Memory B cell (primary cell): ENCODE measurements at regions not wholly inside any gene's neighbourhood (a gene's known extent, or its start where the extent isn't known, plus 50 kb on each side); places are given as distances from the start of the nearest gene placed in this dataset.

ENCODE experiments used
- ATAC-seq: fragments of 150-1000 bp; cut with Tn5 transposase; 2 replicates; pipeline ENCODE4 v1.10.0; 2021; ENCODE audit warnings: low read depth, mild to moderate bottlenecking, moderate library complexity
- DNase-seq, 2 donors: peaks; one replicate each; pipeline ENCODE4 v3.0.0; 2022; ENCODE audit warnings: low spot score in 2 of 2
- H3K27ac Mint-ChIP-seq: one replicate; pipeline ENCODE4 v1.8.0; 2022; ENCODE audit warnings: mild to moderate bottlenecking, moderate library complexity, mixed read lengths
- H3K27me3 Mint-ChIP-seq: one replicate; pipeline ENCODE4 v1.8.0; 2022; ENCODE audit warnings: mixed read lengths
- H3K36me3 Mint-ChIP-seq: one replicate; pipeline ENCODE4 v1.8.0; 2022; ENCODE audit warnings: mild to moderate bottlenecking, mixed read lengths
- H3K4me1 Mint-ChIP-seq: one replicate; pipeline ENCODE4 v1.8.0; 2022; ENCODE audit warnings: mixed read lengths
- H3K4me3 Mint-ChIP-seq: one replicate; pipeline ENCODE4 v1.8.0; 2022; ENCODE audit warnings: mild to moderate bottlenecking, moderate library complexity, mixed read lengths
- H3K9me3 Mint-ChIP-seq: one replicate; pipeline ENCODE4 v1.8.0; 2022; ENCODE audit warnings: mixed read lengths

DNA sequence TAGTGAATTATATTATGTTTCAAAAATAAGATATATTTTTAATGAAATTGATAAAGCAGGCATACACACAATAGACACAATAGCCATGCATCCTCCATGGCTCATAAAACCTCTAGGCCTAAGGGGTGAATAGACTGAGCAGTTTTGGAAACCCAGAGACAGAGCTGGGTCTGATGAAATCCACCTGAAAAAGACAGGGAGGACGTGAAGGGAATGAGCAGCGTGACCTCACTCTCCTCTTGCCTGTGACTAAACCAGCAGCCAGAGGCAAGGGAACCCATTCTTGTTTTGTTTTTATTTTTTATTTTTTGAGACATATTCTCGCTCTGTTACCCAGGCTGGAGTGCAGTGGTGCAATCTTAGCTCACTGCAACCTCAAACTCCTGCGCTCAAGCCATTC lies 424.4 kb upstream of the FAM241A start:
- Mint-ChIP-seq H3K36me3 (no peaks in the 10 kb centered on the region), H3K4me3 (no peak overlapping the region), H3K27me3 (no peaks in the 10 kb centered on the region), H3K27ac (no peak overlapping the region), H3K9me3 (no peaks in the 10 kb centered on the region), H3K4me1 (no peaks in the 10 kb centered on the region)
- ATAC-seq: no peak
- no peak for DNase-seq

- Mint-ChIP-seq H3K4me1 (no peaks in the 10 kb centered on the region), H3K9me3 (no peaks in the 10 kb centered on the region), H3K4me3 (no peak overlapping the region), H3K27me3 (no peaks in the 10 kb centered on the region), H3K27ac (no peak overlapping the region), H3K36me3 (no peaks in the 10 kb centered on the region)
- ATAC-seq (no peak), DNase-seq (no peak)
These were observed 423.0 kb upstream of the FAM241A start for GRCh38 chr4:111722213-111722720.

- Mint-ChIP-seq H3K27ac (no peak overlapping the region), H3K9me3 (no peaks in the 10 kb centered on the region), H3K4me3 (no peak overlapping the region), H3K4me1 (no peaks in the 10 kb centered on the region), H3K36me3 (no peaks in the 10 kb centered on the region), H3K27me3 (peaks cover 2% of the 10 kb centered on the region)
- DNase-seq: no peak
- no peak for ATAC-seq
These were observed 408.7 kb upstream of the FAM241A start for GRCh38 chr4:111736516-111736915.

- H3K4me3 Mint-ChIP-seq: no peak overlapping the region
- H3K27ac Mint-ChIP-seq: no peak overlapping the region
- ATAC-seq: no peak
- no peak for DNase-seq
- no peaks in the 10 kb centered on the region for H3K36me3 Mint-ChIP-seq
- no peaks in the 10 kb centered on the region for H3K4me1 Mint-ChIP-seq
- H3K27me3 Mint-ChIP-seq: peaks cover 1% of the 10 kb centered on the region
- no peaks in the 10 kb centered on the region for H3K9me3 Mint-ChIP-seq
These were observed 400.4 kb upstream of the FAM241A start for GRCh38 chr4:111744847-111745246.

DNA sequence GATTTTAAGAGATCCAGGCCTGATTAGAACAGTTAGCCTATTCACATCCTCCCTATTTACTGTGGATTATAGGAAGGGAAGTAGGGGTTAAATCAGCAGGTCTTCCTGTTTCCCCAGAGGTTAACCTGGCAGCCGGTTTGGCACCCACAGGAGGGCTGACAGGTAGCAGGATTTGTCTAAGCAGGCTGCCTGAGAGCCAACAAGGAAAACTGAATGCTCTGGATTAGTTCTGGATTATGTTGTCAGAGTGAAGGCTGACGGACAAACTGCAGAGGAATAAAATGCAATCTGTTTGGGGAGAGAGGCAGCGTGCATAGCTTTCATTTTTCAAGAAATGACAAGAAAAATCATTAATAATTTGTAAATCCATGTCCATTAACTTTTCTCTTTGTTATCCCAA lies 397.1 kb upstream of the FAM241A start:
- peaks cover 1% of the 10 kb centered on the region for H3K27me3 Mint-ChIP-seq
- no peaks in the 10 kb centered on the region for H3K36me3 Mint-ChIP-seq
- no peak for DNase-seq
- H3K4me3 Mint-ChIP-seq: no peak overlapping the region
- no peak for ATAC-seq
- no peak overlapping the region for H3K27ac Mint-ChIP-seq
- H3K9me3 Mint-ChIP-seq: no peaks in the 10 kb centered on the region
- H3K4me1 Mint-ChIP-seq: no peaks in the 10 kb centered on the region

- Mint-ChIP-seq H3K27ac (no peak overlapping the region), H3K27me3 (peaks cover 1% of the 10 kb centered on the region), H3K9me3 (peaks cover 1% of the 10 kb centered on the region)
These were observed 391.3 kb upstream of the FAM241A start for GRCh38 chr4:111754003-111754402.

GRCh38 chr4:111755571-111755970 lies 389.7 kb upstream of the FAM241A start:
- H3K9me3 Mint-ChIP-seq: peaks cover 1% of the 10 kb centered on the region
- H3K36me3 Mint-ChIP-seq: no peaks in the 10 kb centered on the region
- peaks cover 1% of the 10 kb centered on the region for H3K27me3 Mint-ChIP-seq
- H3K27ac Mint-ChIP-seq: no peak overlapping the region
- no peak overlapping the region for H3K4me3 Mint-ChIP-seq
- no peaks in the 10 kb centered on the region for H3K4me1 Mint-ChIP-seq
- ATAC-seq (no peak), DNase-seq (no peak)

More at GRCh38 chr4:111754003-111754402, 391.3 kb upstream of the FAM241A start:
- no peaks in the 10 kb centered on the region for H3K4me1 Mint-ChIP-seq
- no peak overlapping the region for H3K4me3 Mint-ChIP-seq
- DNase-seq (no peak), ATAC-seq (no peak)
- no peaks in the 10 kb centered on the region for H3K36me3 Mint-ChIP-seq

DNA sequence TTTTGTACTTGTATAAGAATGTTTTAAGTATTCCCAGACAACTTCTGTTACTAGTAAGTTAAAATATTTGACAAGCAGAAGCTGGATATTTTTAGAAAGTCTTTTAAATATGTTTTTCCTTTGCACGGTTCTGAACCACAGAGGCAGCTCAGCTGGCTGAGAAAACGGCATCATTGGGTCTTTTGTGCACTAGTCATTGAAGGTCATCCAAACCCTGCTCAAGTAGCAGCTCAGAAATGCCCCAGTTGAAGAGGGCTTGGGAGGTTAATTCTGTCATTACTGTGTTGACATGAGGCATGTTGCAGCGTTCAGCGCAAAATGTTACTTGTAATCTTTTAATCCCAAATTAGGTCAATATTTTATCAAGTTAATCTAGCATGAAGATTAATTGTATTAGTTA lies 383.7 kb upstream of the FAM241A start:
- H3K4me1 Mint-ChIP-seq: no peaks in the 10 kb centered on the region
- H3K27ac Mint-ChIP-seq: no peak overlapping the region
- H3K9me3 Mint-ChIP-seq: peaks cover 4% of the 10 kb centered on the region
- H3K4me3 Mint-ChIP-seq: no peak overlapping the region
- no peak for DNase-seq
- ATAC-seq: no peak
- H3K27me3 Mint-ChIP-seq: no peaks in the 10 kb centered on the region
- H3K36me3 Mint-ChIP-seq: no peaks in the 10 kb centered on the region

DNA sequence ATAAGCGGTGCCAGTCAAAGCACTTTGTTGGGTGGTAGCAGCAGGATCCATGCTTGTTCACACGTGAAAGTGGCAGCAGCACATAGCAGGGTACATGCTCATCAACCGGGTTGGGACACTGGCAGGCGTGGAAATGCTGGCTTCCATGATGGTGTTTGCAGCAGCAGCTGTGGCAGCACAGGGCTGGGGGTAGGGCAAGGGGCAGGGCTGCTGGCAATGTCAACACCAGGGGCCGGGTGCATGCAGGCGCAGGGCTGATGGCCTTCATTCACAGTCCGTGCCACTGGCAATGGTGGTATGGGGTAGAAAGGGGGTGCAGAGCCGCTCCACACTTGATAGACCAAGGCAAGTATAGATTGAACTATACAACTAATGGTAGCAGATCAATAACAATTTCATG lies 374.7 kb upstream of the FAM241A start:
- DNase-seq: no peak
- H3K27ac Mint-ChIP-seq: no peak overlapping the region
- peaks cover 1% of the 10 kb centered on the region for H3K27me3 Mint-ChIP-seq
- ATAC-seq: no peak
- H3K36me3 Mint-ChIP-seq: no peaks in the 10 kb centered on the region
- H3K4me1 Mint-ChIP-seq: no peaks in the 10 kb centered on the region
- peaks cover 2% of the 10 kb centered on the region for H3K9me3 Mint-ChIP-seq
- no peak overlapping the region for H3K4me3 Mint-ChIP-seq

- DNase-seq (no peak), ATAC-seq (no peak)
- Mint-ChIP-seq H3K4me1 (no peaks in the 10 kb centered on the region), H3K36me3 (no peaks in the 10 kb centered on the region), H3K9me3 (peaks cover 2% of the 10 kb centered on the region), H3K27me3 (peaks cover 5% of the 10 kb centered on the region), H3K4me3 (no peak overlapping the region), H3K27ac (no peak overlapping the region)
These were observed 371.4 kb upstream of the FAM241A start for GRCh38 chr4:111773858-111774257.

GRCh38 chr4:111775556-111776297 lies 369.5 kb upstream of the FAM241A start:
- H3K9me3 Mint-ChIP-seq: peaks cover 2% of the 10 kb centered on the region
- H3K4me1 Mint-ChIP-seq: no peaks in the 10 kb centered on the region
- no peak overlapping the region for H3K27ac Mint-ChIP-seq
- DNase-seq (no peak), ATAC-seq (no peak)
- H3K4me3 Mint-ChIP-seq: no peak overlapping the region
- H3K27me3 Mint-ChIP-seq: peaks cover 5% of the 10 kb centered on the region
- H3K36me3 Mint-ChIP-seq: no peaks in the 10 kb centered on the region

DNA sequence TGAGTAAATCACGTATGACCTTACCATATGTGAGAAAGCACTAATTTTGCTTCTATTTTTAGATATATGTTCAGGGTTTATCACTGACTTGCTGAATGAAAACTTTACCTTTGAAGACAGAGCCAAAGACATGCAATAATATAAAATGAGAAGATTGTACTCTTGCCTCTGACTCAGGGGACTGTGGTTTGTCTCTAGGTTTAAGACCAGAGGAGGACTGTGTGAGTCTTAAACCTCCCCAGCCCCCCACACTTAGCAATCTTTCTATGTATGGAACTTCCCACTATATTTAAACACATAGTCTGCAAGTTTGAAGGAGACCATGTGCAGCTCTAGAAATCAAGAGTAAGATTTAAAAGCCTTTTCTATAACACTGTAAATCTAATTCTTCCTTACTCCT lies 368.7 kb upstream of the FAM241A start:
- ATAC-seq (no peak), DNase-seq (no peak)
- Mint-ChIP-seq H3K36me3 (no peaks in the 10 kb centered on the region), H3K4me3 (no peak overlapping the region), H3K4me1 (no peaks in the 10 kb centered on the region), H3K27ac (no peak overlapping the region), H3K9me3 (peaks cover 2% of the 10 kb centered on the region), H3K27me3 (peaks cover 5% of the 10 kb centered on the region)

DNA sequence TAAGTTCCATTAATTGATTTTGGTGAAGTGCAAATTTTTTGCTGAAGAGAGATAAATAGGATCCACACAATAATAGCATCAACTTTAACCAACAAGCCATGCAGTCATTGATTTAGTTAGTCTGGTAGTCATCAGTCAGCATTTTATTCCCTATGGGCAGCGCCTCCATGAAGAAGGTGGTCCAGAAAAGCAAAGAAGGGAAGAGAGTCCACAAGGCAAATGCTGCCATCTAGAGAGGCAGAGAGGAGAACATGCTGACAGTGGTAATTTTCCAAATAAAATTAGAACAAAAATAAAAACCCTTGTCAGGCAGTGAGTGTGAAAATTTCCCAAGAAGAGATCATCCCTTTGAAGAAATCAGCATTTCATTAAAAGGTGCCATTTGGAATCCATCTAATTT lies 366.7 kb upstream of the FAM241A start:
- no peak overlapping the region for H3K27ac Mint-ChIP-seq
- peaks cover 5% of the 10 kb centered on the region for H3K27me3 Mint-ChIP-seq
- no peak overlapping the region for H3K4me3 Mint-ChIP-seq
- no peaks in the 10 kb centered on the region for H3K4me1 Mint-ChIP-seq
- ATAC-seq: no peak
- peaks cover 2% of the 10 kb centered on the region for H3K9me3 Mint-ChIP-seq
- no peak for DNase-seq
- H3K36me3 Mint-ChIP-seq: no peaks in the 10 kb centered on the region

- no peak for DNase-seq
- Mint-ChIP-seq H3K27me3 (peaks cover 4% of the 10 kb centered on the region), H3K4me1 (no peaks in the 10 kb centered on the region), H3K36me3 (no peaks in the 10 kb centered on the region), H3K9me3 (peaks cover 2% of the 10 kb centered on the region), H3K4me3 (no peak overlapping the region), H3K27ac (no peak overlapping the region)
- no peak for ATAC-seq
These were observed 364.3 kb upstream of the FAM241A start for GRCh38 chr4:111780965-111781364.

- H3K36me3 Mint-ChIP-seq: no peaks in the 10 kb centered on the region
These were observed 363.6 kb upstream of the FAM241A start for GRCh38 chr4:111781611-111782010.

More at GRCh38 chr4:111781611-111782010, 363.6 kb upstream of the FAM241A start:
- H3K27ac Mint-ChIP-seq: no peak overlapping the region
- no peak for DNase-seq
- H3K4me3 Mint-ChIP-seq: no peak overlapping the region
- no peak for ATAC-seq
- H3K4me1 Mint-ChIP-seq: no peaks in the 10 kb centered on the region
- H3K27me3 Mint-ChIP-seq: peaks cover 4% of the 10 kb centered on the region
- peaks cover 2% of the 10 kb centered on the region for H3K9me3 Mint-ChIP-seq
